PC-3 (cell line): ENCODE measurements at regions not wholly inside any gene's neighbourhood (a gene's known extent, or its start where the extent isn't known, plus 50 kb on each side); places are given as distances from the start of the nearest gene placed in this dataset.

Experiments
- CTCF ChIP-seq: fragments of 300-600 bp; sonication (generic); conservative IDR thresholded peaks from 2 replicates; pipeline ENCODE4 v1.5.1; 2017; ENCODE audit warnings: antibody characterized with exemption, low read depth, mild to moderate bottlenecking, low read length
- EZH2 ChIP-seq: fragments of 300-600 bp; sonication (generic); IDR thresholded peaks from one replicate; pipeline ENCODE4 v1.6.1; 2017; ENCODE audit warnings: antibody characterized with exemption, mild to moderate bottlenecking, low read length; ENCODE audit not compliant: unreplicated experiment

- no peak for TF ChIP-seq CTCF
- TF ChIP-seq EZH2 = no peak
Observed at GRCh38 chr7:145584401-145584800, 532.2 kb upstream of the CNTNAP2 start.
